Activated CD4-positive, alpha-beta T cell treated with anti-CD3 and anti-CD28 coated beads, Interleukin-2, amount 50 U/mL, for 48 hours (primary cell): ENCODE measurements at regions not wholly inside any gene's neighbourhood (a gene's known extent, or its start where the extent isn't known, plus 50 kb on each side); places are given as distances from the start of the nearest gene placed in this dataset.

Source experiments
- DNase-seq, 2 experiments: peaks; one replicate each; pipeline ENCODE4 v3.0.0-alpha.2; 2020

DNA sequence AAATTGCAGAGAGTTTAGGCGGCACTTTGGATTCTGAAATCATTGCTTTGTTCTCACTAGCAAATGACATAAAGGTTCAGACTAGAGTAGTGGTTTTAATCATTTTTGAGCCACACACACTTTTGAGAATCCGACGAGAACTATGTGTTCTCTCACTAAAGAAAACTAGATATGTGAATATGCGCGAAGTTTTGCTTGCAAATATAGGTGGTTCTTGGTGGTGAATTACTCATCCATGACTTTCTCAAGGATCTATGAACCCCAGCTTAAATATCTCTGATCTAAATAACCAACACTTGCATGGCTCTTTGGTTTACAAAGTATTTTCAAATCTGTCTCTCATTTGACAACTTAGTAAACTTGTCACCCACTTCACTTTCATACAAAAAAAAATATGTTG is 54.8 kb downstream of the NOG start:
- DNase-seq: no peak

DNA sequence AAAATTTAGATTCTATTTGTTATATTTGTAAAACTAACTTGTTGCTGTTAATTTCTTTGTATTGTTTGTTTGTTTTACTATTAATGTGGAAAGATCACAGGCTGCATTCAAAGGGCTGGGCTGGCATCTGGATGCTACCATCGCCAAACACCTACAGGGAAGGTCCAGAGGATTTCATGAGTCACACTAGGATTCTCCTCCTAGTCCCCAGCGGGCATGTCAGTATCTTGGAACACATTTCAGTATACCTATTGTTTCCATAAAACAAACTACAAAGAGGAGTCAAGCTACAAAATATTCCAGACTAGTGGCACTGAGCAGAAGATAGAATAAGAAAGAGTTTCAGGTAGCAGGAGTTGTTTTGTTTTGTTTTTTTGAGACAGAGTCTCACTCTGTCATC is 55.3 kb downstream of the NOG start:
- DNase-seq: no peak

GRCh38 chr17:56652628-56653027 is 59.1 kb downstream of the NOG start:
- DNase-seq: no peak

- DNase-seq: peak; percentile 56 to 66
Observed at GRCh38 chr17:56653877-56654276, 60.4 kb downstream of the NOG start.

GRCh38 chr17:56656701-56657327 is 63.3 kb downstream of the NOG start:
- no peak for DNase-seq

DNA sequence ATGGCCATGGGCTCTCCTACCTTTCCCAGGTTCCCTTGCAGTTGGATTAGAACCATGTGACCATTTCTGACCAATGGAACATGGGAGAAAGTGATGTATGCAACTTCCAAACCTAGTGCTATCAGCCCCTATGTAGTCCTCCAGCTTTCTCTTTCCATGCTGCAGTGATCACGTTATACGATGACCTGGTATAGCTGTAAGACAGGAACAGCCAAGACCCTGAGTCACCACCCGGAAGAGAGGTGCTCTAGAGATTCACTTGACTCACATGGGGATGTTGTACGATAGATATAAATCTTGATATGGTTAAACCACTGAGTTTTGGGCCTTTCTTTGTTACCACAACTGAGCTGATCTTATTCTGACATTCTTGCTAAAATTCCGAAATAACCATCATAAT is 65.1 kb downstream of the NOG start:
- DNase-seq: no peak

GRCh38 chr17:56659622-56660021 is 66.1 kb downstream of the NOG start:
- no peak for DNase-seq

DNA sequence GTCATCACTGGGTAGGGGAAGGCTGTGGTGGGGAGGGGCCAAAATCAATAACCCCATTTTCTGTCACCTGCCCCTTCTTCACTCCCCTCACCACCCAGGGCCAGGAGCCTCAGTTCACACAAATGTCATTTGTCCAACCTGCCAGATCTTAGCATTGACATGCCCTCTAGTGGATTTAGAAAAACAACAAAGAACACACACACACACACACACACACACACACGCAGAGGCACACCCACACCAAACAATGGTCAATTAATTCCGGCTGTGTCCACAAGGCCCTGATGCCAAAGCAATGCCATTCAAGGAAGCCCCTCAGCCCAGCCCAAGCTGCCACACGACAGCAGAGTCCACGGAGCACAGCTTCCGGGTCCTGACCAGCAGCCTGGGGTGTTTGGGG is 68.4 kb downstream of the NOG start:
- no peak for DNase-seq

GRCh38 chr17:56665864-56666263 is 72.4 kb downstream of the NOG start:
- DNase-seq: no peak

DNA sequence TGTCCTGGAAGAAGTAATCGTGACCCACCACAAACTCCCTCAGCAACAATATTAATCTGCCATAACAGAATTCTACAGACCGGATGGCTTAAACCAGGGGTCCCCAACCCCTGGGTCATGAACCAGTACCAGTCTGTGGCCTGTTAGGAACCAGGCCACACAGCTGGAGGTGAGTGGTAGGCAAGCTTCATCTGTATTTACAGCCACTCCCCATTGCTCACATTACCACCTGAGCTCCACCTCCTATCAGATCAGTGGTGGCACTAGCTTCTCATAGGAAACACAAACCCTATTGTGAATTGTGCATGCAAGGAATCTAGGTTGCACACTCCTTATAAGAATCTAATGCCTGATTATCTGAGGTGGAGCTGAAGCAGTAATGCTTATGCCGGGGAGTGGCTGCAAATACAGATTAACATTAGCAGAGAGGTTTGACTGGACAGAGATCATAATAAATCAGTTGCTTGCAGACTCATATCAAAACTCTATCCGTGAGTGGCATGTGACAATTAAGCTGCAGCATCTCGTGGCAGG is 74.5 kb downstream of the NOG start:
- no peak for DNase-seq

DNA sequence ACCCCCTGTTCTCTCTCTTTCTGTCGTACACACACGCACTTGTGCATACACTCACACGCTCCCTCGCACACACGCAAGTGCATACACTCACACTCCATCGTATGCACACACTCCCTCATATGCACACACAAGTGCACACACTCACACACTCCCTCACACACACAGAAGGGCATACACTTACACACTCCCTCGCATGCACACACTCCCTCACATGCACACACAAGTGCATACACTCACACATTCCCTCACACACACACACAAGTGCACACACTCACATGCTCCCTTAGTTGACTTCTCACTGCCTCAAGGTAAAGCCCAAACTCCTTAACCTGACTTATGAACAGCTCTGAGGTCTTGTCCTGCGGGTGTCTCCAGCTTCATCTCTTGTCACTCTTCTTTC is 78.7 kb downstream of the NOG start:
- DNase-seq: no peak

GRCh38 chr17:56674401-56674925 is 81.0 kb downstream of the NOG start:
- DNase-seq: no peak

GRCh38 chr17:56675876-56676660 is 82.6 kb downstream of the NOG start:
- DNase-seq: no peak

DNA sequence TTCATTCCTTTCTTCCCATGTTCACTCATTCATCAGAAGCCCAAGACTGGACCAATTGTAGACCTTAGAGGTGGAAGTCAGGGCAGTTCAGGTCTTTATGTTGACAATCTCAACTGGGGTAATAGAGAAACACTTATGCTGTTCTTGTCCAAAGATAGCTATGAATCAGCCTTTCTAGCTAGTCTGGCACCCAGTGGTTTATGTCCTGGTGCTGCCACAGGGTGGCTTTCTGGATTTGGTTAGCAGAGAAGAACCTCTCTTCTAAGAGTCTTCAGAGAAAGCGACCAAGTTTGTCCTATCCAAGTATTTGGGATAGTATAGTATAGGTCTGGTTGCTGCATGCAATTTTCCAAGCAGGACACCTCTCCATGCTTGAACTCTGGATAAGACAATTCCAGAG is 83.3 kb downstream of the NOG start:
- DNase-seq: no peak

- DNase-seq: peak; percentile 1 to 6
Observed at GRCh38 chr17:56678249-56679114, 85.0 kb downstream of the NOG start.

- DNase-seq: peak in 1 of 2 experiments; percentile 7
Observed at GRCh38 chr17:56679115-56679776, 85.7 kb downstream of the NOG start.

- DNase-seq: no peak
Observed at GRCh38 chr17:56679777-56680422, 86.4 kb downstream of the NOG start.

- no peak for DNase-seq
Observed at GRCh38 chr17:56680676-56681075, 87.2 kb downstream of the NOG start.

DNA sequence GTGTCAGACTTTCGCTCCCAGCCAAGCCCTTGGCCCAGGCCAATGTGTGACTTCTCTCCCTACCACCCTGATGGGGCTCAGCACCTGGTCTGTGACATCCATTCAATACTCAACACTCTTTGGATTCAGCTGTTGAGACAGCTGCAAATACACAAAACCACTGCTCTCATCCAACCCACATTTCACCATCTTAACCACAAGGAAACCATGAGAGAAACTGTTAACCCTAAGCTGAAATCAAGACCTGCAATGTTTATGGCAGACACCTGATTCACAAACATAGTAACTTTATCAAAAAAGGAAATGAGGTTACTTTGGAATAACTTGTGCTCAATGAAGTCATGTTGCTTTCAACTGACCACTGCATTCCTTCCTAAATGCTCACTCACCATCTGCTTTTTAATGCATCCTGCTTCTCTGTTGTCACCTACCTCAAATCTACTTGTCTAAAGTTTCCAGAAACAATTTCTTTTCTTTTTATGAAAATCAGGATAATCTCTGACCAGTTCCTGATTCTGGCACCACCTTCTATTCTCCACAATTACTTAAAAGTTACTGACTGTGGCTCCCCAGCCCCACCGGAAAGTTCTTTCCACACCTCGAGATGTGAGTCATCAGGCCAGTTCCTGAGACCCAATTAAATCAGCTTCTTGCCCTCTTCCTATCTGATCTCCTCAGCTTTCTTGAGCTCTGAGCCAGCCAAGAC is 88.2 kb downstream of the NOG start:
- DNase-seq: peak; percentile 12 to 25

DNA sequence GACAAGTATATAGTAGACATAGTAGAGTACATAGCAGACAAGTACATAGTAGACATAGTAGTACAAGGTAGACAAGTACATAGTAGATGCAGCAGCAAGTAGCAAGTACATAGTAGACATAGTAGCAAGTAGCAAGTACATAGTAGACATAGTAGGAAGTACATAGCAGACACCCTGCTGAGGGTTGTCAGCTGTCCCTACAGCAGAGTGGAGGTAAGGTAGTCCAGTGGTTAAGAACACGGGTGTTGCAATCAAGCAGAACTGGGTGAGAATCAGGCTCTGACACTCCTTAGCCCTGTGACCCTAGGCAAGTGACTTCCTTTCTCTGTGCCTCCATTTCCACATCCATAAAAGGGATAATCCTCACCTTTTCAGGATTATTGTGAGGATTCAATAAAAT is 94.7 kb downstream of the NOG start:
- DNase-seq: no peak
